SJSA1 (cell line): ENCODE measurements at regions not wholly inside any gene's neighbourhood (a gene's known extent, or its start where the extent isn't known, plus 50 kb on each side); places are given as distances from the start of the nearest gene placed in this dataset.
"Not testable (repeated sequence)": the region's sequence is repeated elsewhere in the genome, so short reads cannot be mapped to it uniquely, and the experiment has no call there.

Source experiments
- DNase-seq, 2 experiments: peaks; one replicate each; pipeline ENCODE4 v3.0.0-alpha.2; 2015 to 2020; ENCODE audit warnings: low spot score in 2 of 2, low read depth in 1 of 2
- H3K27ac ChIP-seq: fragments of 250-450 bp; sonication (Bioruptor Pico); 2 replicates; pipeline ENCODE4 v1.5.1; 2020; ENCODE audit warnings: mild to moderate bottlenecking, moderate library complexity
- H3K27me3 ChIP-seq: fragments of 250-450 bp; sonication (Bioruptor Pico); replicated peaks from 2 replicates; pipeline ENCODE4 v1.5.1; 2020; ENCODE audit warnings: mild to moderate bottlenecking, moderate library complexity
- H3K36me3 ChIP-seq: fragments of 250-450 bp; sonication (Bioruptor Pico); 2 replicates; pipeline ENCODE4 v1.5.1; 2020; ENCODE audit warnings: mild to moderate bottlenecking
- H3K4me1 ChIP-seq: fragments of 250-450 bp; sonication (Bioruptor Pico); replicated peaks from 2 replicates; pipeline ENCODE4 v1.6.1; 2021; ENCODE audit warnings: mild to moderate bottlenecking
- H3K4me3 ChIP-seq: fragments of 250-450 bp; sonication (Bioruptor Pico); 2 replicates; pipeline ENCODE4 v1.5.1; 2020; ENCODE audit warnings: mild to moderate bottlenecking
- H3K9me3 ChIP-seq: fragments of 250-450 bp; sonication (Bioruptor Pico); replicated peaks from 2 replicates; pipeline ENCODE4 v1.5.1; 2020; ENCODE audit warnings: mild to moderate bottlenecking

DNA sequence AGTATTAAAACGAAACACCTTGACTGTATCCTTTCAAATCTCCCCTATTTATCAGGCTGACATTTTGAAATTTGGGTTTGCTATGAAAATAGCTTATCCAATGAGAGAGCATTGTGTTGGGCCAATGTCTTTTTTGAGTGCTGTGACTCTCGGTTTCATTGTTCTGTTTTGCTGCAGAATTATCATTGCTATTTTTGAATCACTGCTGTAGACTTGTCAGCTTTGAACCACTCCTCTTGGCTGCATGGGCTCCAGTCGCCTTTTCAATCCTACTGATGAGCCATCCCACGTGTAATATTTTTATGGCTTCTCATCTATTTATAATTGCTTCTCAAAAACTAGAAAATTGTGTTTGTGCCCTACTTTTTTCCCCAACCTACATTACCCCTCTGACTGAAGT lies 322.8 kb downstream of the LNPK start:
- no peaks in the 10 kb centered on the region for H3K36me3 ChIP-seq
- H3K27me3 ChIP-seq: peaks cover 28% of the 10 kb centered on the region
- no peak overlapping the region for H3K27ac ChIP-seq
- no peaks in the 10 kb centered on the region for H3K4me1 ChIP-seq
- no peaks in the 10 kb centered on the region for H3K9me3 ChIP-seq
- DNase-seq: no peak
- H3K4me3 ChIP-seq: no peak overlapping the region

- no peaks in the 10 kb centered on the region for H3K36me3 ChIP-seq
- H3K27ac ChIP-seq: no peak overlapping the region
- no peaks in the 10 kb centered on the region for H3K4me1 ChIP-seq
Observed at GRCh38 chr2:175677880-175678279, 324.2 kb downstream of the LNPK start.

DNA sequence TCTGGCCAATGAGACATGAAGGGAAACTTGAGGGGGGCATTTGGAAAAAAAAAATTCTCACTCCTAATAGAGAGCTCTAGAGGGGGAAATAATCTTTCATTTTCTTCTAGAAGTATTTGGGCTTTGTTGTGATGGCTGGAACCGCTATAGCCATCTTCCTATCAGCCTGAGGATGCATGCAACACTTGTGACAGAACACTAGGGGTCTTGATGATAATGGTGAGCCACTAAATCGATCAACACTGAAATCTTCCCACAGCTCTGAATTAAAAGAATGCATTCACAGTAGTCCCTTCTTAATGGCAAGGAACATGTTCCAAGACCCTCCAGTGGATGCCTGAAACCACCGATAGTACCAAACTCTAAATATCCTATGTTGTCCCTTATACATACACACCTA lies 325.3 kb downstream of the LNPK start:
- H3K4me1 ChIP-seq: no peaks in the 10 kb centered on the region
- no peak for DNase-seq
- H3K9me3 ChIP-seq: no peaks in the 10 kb centered on the region
- no peak overlapping the region for H3K27ac ChIP-seq
- H3K36me3 ChIP-seq: no peaks in the 10 kb centered on the region
- peaks cover 19% of the 10 kb centered on the region for H3K27me3 ChIP-seq
- H3K4me3 ChIP-seq: no peak overlapping the region

More at GRCh38 chr2:175677880-175678279, 324.2 kb downstream of the LNPK start:
- H3K4me3 ChIP-seq: no peak overlapping the region
- DNase-seq: no peak
- peaks cover 28% of the 10 kb centered on the region for H3K27me3 ChIP-seq
- no peaks in the 10 kb centered on the region for H3K9me3 ChIP-seq

GRCh38 chr2:175668804-175669203 lies 333.3 kb downstream of the LNPK start:
- not testable (repeated sequence) for H3K9me3 ChIP-seq, DNase-seq, H3K4me1 ChIP-seq, H3K27me3 ChIP-seq, H3K4me3 ChIP-seq, H3K27ac ChIP-seq, H3K36me3 ChIP-seq

DNA sequence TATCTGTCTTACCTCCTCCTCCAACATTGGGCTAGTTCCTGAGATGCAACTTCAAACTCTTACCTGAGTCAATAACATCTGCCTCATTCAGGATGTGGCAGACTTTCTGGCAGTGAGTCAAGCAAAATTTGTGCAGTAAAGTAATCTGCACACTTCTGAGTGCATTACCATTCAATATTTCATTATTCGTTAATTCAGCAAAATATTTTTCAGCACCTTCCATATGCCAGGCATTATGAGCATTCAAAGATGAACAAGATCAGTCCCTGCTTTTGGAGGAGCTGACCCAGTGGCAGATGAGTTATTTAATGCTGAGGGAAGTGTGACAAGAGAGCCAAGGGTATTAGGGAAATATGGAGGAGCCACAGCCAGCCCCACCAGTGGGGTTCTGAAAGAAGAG lies 339.7 kb downstream of the LNPK start:
- Histone ChIP-seq H3K36me3 (no peaks in the 10 kb centered on the region), H3K4me1 (no peaks in the 10 kb centered on the region), H3K27me3 (peaks cover 5% of the 10 kb centered on the region; the same call in 1 of the 2 replicates), H3K9me3 (no peaks in the 10 kb centered on the region), H3K27ac (no peak overlapping the region), H3K4me3 (no peak overlapping the region)
- DNase-seq: no peak

DNA sequence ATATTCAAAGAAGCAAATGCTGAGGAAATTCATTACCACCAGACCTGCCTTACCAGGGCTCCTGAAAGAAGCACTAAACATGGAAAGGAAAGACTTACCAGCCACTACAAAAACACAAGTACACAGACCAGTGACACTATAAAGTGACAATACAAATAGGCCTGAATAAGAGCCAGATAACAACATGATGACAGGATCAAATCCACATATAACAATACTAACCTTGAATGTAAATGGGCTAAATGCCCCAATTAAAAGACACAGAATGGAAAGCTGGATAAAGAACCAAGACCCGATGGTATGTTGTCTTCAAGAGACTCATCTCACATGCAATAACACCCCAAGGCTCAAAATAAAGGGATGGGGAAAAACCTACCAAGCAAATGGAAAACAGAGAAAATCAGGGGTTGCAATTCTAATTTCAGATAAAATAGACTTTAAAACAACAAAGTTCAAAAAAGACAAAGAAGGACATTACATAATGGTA lies 353.4 kb downstream of the LNPK start:
- no peak for DNase-seq
- Histone ChIP-seq H3K27ac (no peak overlapping the region), H3K4me3 (no peak overlapping the region), H3K36me3 (no peaks in the 10 kb centered on the region), H3K27me3 (no peaks in the 10 kb centered on the region), H3K9me3 (no peaks in the 10 kb centered on the region), H3K4me1 (no peaks in the 10 kb centered on the region)

GRCh38 chr2:175647058-175647457 lies 355.0 kb downstream of the LNPK start:
- Histone ChIP-seq H3K4me1 (no peaks in the 10 kb centered on the region), H3K4me3 (no peak overlapping the region), H3K27ac (no peak overlapping the region), H3K27me3 (no peaks in the 10 kb centered on the region), H3K9me3 (no peaks in the 10 kb centered on the region), H3K36me3 (no peaks in the 10 kb centered on the region)
- no peak for DNase-seq

DNA sequence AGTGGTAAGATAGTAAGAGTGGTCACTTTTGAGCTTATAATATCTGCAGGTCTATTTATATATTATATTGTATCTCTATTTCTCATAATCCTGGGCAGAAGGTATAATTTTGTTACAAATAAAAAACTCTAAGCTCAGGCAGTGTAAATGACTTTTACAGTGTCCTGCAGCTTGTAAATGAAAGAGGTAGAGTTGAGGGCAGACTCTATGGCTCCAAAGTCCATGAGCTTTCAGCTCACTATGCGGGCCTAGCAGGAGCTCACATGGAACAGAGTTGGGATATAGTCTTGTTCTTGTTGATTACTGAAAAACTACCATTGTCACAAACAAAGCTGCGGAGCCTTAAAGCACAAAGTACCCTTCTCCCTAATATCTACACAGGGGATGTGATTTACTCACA lies 361.4 kb downstream of the LNPK start:
- Histone ChIP-seq H3K27ac (no peak overlapping the region), H3K36me3 (no peaks in the 10 kb centered on the region), H3K4me3 (no peak overlapping the region), H3K9me3 (no peaks in the 10 kb centered on the region), H3K27me3 (no peaks in the 10 kb centered on the region), H3K4me1 (no peaks in the 10 kb centered on the region)
- no peak for DNase-seq

DNA sequence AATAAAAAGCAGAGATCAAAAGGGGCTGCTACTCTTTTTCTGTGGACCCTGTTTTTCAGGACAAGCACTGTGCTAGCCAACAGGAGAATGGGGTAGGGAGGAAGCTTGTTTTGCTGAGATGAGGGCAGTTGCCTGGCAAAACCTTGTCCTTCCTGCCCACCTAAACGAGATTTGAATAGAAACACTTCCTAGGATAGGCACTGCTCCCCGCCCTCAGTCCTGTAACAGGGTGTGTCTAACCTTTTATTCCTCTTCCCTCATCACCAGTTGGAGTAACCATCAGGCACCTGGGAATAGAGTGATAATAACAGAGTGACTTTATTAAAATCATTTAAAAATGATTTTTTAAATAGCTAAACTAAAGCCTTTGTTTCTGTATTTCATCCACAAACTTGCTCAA lies 368.8 kb downstream of the LNPK start:
- Histone ChIP-seq H3K27ac (no peak overlapping the region), H3K4me3 (no peak overlapping the region), H3K4me1 (no peaks in the 10 kb centered on the region), H3K36me3 (no peaks in the 10 kb centered on the region), H3K27me3 (no peaks in the 10 kb centered on the region; the same call in 1 of the 2 replicates), H3K9me3 (no peaks in the 10 kb centered on the region)
- no peak for DNase-seq

DNA sequence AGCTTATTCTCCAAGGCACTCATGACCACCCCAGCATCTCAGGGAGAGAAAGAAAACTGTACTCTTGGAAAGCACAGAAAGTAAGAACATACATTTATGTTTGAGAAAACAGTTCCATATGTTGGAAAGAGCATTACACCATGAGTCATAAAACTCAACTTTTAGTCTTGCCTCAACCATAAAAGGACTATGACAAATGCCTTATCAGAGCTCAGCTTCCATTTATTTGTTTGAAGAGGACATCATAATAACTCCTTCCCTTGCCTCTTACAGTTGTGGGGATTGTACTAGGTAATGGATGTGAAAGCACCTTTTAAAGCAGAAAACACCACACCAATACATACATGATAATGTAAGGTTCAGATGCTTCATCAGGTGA lies 370.8 kb downstream of the LNPK start:
- no peak overlapping the region for H3K27ac ChIP-seq
- DNase-seq: no peak
- no peaks in the 10 kb centered on the region for H3K36me3 ChIP-seq
- H3K4me1 ChIP-seq: no peaks in the 10 kb centered on the region
- H3K4me3 ChIP-seq: no peak overlapping the region
- H3K9me3 ChIP-seq: no peaks in the 10 kb centered on the region
- no peaks in the 10 kb centered on the region; the same call in 1 of the 2 replicates for H3K27me3 ChIP-seq

- H3K36me3 ChIP-seq: no peaks in the 10 kb centered on the region
- DNase-seq: no peak
- peaks cover 5% of the 10 kb centered on the region; the same call in 1 of the 2 replicates for H3K27me3 ChIP-seq
- H3K4me1 ChIP-seq: no peaks in the 10 kb centered on the region
- H3K4me3 ChIP-seq: no peak overlapping the region
- no peak overlapping the region for H3K27ac ChIP-seq
- H3K9me3 ChIP-seq: no peaks in the 10 kb centered on the region
Observed at GRCh38 chr2:175630280-175631244, 371.5 kb downstream of the LNPK start.

DNA sequence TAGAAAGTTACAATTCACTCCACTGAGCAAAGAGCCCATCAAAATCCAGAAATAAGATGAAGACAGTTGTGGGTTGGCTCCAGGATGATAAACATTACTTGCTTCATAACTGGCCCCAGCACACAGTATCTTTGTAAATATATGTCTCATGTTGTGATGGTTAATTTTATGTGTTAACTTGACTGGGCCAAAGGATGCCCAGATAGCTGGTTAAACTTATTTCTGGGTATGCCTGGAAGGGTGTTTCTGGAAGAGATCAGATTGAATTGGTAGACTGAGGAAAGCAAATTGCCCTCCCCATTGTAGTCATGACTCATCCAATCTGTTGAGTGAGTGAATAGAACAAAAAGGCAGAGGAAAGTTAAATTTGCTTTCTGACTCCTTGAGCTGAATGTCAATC lies 373.8 kb downstream of the LNPK start:
- Histone ChIP-seq H3K4me3 (no peak overlapping the region), H3K4me1 (no peaks in the 10 kb centered on the region), H3K36me3 (no peaks in the 10 kb centered on the region), H3K9me3 (no peaks in the 10 kb centered on the region), H3K27ac (no peak overlapping the region), H3K27me3 (peaks cover 5% of the 10 kb centered on the region; the same call in 1 of the 2 replicates)
- no peak for DNase-seq

- no peak for DNase-seq
- H3K27me3 ChIP-seq: peaks cover 5% of the 10 kb centered on the region; the same call in 1 of the 2 replicates
- H3K4me1 ChIP-seq: no peaks in the 10 kb centered on the region
Observed at GRCh38 chr2:175627405-175627804, 374.7 kb downstream of the LNPK start.

DNA sequence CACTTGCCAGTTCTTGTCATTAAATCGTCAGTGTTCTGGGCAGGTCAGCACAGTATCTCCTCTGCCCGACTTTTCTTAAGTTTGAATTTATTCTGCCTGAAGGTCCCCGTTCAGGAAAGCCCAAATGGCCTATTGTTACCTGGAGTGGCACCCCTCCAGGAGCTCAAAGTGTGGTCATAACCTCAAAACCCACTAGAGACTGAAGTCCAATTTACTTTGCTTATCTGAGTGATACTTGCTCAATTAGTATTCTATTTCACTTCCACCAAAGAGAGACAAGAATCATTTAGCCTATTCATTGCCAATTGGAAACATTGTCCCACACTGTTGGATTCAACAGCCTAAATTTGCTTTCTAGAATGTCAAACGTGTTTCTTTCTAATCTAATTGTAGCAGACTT lies 375.3 kb downstream of the LNPK start:
- H3K4me3 ChIP-seq: no peak overlapping the region
- peaks cover 5% of the 10 kb centered on the region; the same call in 1 of the 2 replicates for H3K27me3 ChIP-seq
- no peaks in the 10 kb centered on the region for H3K36me3 ChIP-seq
- H3K9me3 ChIP-seq: no peaks in the 10 kb centered on the region
- no peaks in the 10 kb centered on the region for H3K4me1 ChIP-seq
- no peak overlapping the region for H3K27ac ChIP-seq
- no peak for DNase-seq

More at GRCh38 chr2:175627405-175627804, 374.7 kb downstream of the LNPK start:
- Histone ChIP-seq H3K27ac (no peak overlapping the region), H3K9me3 (no peaks in the 10 kb centered on the region), H3K36me3 (no peaks in the 10 kb centered on the region), H3K4me3 (no peak overlapping the region)
